ENCODE measurements at regions not wholly inside any gene's neighbourhood (a gene's known extent, or its start where the extent isn't known, plus 50 kb on each side); places are given as distances from the start of the nearest gene placed in this dataset.

DNA sequence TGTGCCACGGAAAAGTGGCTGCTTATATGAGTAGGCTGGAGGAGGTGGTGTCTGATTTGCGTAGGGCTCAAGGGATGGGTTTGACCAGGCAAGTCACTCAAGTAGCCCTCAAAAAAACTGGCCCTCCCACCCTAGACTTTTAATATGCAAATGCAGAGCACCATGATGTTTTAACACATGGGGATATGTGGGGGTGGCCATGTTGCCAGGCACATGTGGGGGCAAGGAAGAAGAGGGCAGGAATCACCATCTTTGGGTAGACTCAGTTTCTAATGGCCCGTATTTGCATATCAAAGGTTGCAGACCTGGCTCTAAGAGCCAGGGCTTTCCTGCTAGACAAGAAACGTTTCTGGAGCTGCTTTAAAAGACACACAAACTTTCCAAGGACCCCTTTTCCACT lies 307.2 kb upstream of the NDN start:
- TF ChIP-seq, protein P1, sequence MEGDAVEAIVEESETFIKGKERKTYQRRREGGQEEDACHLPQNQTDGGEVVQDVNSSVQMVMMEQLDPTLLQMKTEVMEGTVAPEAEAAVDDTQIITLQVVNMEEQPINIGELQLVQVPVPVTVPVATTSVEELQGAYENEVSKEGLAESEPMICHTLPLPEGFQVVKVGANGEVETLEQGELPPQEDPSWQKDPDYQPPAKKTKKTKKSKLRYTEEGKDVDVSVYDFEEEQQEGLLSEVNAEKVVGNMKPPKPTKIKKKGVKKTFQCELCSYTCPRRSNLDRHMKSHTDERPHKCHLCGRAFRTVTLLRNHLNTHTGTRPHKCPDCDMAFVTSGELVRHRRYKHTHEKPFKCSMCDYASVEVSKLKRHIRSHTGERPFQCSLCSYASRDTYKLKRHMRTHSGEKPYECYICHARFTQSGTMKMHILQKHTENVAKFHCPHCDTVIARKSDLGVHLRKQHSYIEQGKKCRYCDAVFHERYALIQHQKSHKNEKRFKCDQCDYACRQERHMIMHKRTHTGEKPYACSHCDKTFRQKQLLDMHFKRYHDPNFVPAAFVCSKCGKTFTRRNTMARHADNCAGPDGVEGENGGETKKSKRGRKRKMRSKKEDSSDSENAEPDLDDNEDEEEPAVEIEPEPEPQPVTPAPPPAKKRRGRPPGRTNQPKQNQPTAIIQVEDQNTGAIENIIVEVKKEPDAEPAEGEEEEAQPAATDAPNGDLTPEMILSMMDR (IDR thresholded peaks at IDR 0.05): no peak
- TF ChIP-seq SIN3A (IDR thresholded peaks at IDR 0.05; ENCODE audit: borderline replicate concordance, insufficient read depth, low read depth, low read length) (no peak), POLR2AphosphoS5 (IDR thresholded peaks at IDR 0.05; ENCODE audit: low read depth, low read length) (no peak), TCF7L2 (IDR thresholded peaks at IDR 0.05; ENCODE audit: low read depth, low read length) (no peak)
- TF ChIP-seq, protein P2, sequence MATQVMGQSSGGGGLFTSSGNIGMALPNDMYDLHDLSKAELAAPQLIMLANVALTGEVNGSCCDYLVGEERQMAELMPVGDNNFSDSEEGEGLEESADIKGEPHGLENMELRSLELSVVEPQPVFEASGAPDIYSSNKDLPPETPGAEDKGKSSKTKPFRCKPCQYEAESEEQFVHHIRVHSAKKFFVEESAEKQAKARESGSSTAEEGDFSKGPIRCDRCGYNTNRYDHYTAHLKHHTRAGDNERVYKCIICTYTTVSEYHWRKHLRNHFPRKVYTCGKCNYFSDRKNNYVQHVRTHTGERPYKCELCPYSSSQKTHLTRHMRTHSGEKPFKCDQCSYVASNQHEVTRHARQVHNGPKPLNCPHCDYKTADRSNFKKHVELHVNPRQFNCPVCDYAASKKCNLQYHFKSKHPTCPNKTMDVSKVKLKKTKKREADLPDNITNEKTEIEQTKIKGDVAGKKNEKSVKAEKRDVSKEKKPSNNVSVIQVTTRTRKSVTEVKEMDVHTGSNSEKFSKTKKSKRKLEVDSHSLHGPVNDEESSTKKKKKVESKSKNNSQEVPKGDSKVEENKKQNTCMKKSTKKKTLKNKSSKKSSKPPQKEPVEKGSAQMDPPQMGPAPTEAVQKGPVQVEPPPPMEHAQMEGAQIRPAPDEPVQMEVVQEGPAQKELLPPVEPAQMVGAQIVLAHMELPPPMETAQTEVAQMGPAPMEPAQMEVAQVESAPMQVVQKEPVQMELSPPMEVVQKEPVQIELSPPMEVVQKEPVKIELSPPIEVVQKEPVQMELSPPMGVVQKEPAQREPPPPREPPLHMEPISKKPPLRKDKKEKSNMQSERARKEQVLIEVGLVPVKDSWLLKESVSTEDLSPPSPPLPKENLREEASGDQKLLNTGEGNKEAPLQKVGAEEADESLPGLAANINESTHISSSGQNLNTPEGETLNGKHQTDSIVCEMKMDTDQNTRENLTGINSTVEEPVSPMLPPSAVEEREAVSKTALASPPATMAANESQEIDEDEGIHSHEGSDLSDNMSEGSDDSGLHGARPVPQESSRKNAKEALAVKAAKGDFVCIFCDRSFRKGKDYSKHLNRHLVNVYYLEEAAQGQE (IDR thresholded peaks at IDR 0.05; ENCODE audit: insufficient read depth in 1 of 2, low read depth in 2 of 2, low read length in 1 of 2): no peak
